ENCODE measurements at regions not wholly inside any gene's neighbourhood (a gene's known extent, or its start where the extent isn't known, plus 50 kb on each side); places are given as distances from the start of the nearest gene placed in this dataset.

GRCh38 chr13:111401755-111402154 is 81.3 kb downstream of the TEX29 start:
- TF ChIP-seq CTCF (IDR thresholded peaks at IDR 0.05) = no peak
- TF ChIP-seq EZH2 (IDR thresholded peaks at IDR 0.05) = no peak
